Ishikawa (cell line): ENCODE measurements at regions not wholly inside any gene's neighbourhood (a gene's known extent, or its start where the extent isn't known, plus 50 kb on each side); places are given as distances from the start of the nearest gene placed in this dataset.

ENCODE experiments used
- CEBPB ChIP-seq: IDR thresholded peaks from 2 replicates; pipeline ENCODE4 v1.6.1; 2012
- EGR1 ChIP-seq: IDR thresholded peaks from 2 replicates; pipeline ENCODE4 v1.6.1; 2012
- EP300 ChIP-seq: IDR thresholded peaks from 2 replicates; pipeline ENCODE4 v1.6.1; 2012; ENCODE audit warnings: borderline replicate concordance
- NFIC ChIP-seq: IDR thresholded peaks from 2 replicates; pipeline ENCODE4 v1.6.1; 2012
- RAD21 ChIP-seq: IDR thresholded peaks from 2 replicates; pipeline ENCODE4 v1.6.1; 2012; ENCODE audit warnings: low read depth
- TCF12 ChIP-seq: IDR thresholded peaks from 2 replicates; pipeline ENCODE4 v1.6.1; 2012; ENCODE audit warnings: low read depth

DNA sequence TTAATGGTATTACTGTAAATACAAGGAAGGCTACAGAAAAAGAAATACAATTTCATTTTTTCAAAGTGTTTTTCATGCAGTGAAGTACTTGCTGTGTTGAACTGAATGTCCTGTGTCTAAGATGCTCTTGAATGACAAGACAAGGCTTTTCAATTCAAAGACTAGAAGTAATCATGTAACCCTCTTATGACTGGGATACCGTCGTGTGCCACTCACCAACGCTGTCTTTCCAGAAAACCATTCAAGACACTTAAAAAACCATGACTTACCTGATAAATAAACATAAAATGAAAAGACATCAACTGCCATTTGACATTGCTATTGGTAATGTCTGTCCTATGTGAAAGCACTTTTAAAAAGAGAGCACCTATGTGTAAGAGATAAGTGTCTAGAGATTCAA is 183.1 kb upstream of the DPP10 start:
- TF ChIP-seq EGR1, result no peak
- TF ChIP-seq RAD21, result no peak
- no peak for TF ChIP-seq EP300
- no peak for TF ChIP-seq NFIC
- TF ChIP-seq CEBPB, result no peak
- no peak for TF ChIP-seq TCF12
